PC-9 (cell line): ENCODE measurements at regions not wholly inside any gene's neighbourhood (a gene's known extent, or its start where the extent isn't known, plus 50 kb on each side); places are given as distances from the start of the nearest gene placed in this dataset.
A peak's percentile ranks its signal among the peaks of the same experiment; 100 is the strongest.
"Not testable (repeated sequence)": the region's sequence is repeated elsewhere in the genome, so short reads cannot be mapped to it uniquely, and the experiment has no call there.

Source experiments
- BruUV-seq: library from RNA; stranded (reverse); fragments of 400-500 nt; replicated peaks from 2 replicates; lab custom pipeline; 2021; lab: Mats Ljungman, UMichigan
- CTCF ChIA-PET: fragments of 300-600 bp; sonication (Branson Sonifier 250); formaldehyde crosslinking; loops from one replicate; lab custom pipeline; 2022; ENCODE audit warnings: antibody characterized with exemption; lab: Charles Lee
- POLR2A ChIA-PET: fragments of 300-600 bp; sonication (Branson Sonifier 250); formaldehyde crosslinking; loops from one replicate; lab custom pipeline; 2022; ENCODE audit warnings: antibody characterized with exemption; ENCODE audit not compliant: unreplicated experiment; lab: Charles Lee
- DNase-seq, 2 experiments: peaks; one replicate each; pipeline versions ENCODE4 v3.0.0 to v3.0.0-alpha.2; 2015 to 2022; ENCODE audit warnings: mixed read lengths in 1 of 2
- H2AFZ ChIP-seq: fragments of 200-600 bp; sonication (generic); 2 replicates; pipeline ENCODE4 v1.8.1; 2017; ENCODE audit warnings: antibody characterized with exemption
- H3F3A ChIP-seq: fragments of 200-600 bp; sonication (generic); 2 replicates; pipeline ENCODE4 v1.8.1; 2017; ENCODE audit warnings: antibody characterized with exemption, mild to moderate bottlenecking, low read depth; ENCODE audit not compliant: insufficient read depth
- H3K27ac ChIP-seq: fragments of 200-600 bp; sonication (generic); 2 replicates; pipeline ENCODE4 v1.6.1; 2016; ENCODE audit warnings: mixed run types
- H3K27me3 ChIP-seq: fragments of 200-600 bp; sonication (generic); 2 replicates; pipeline ENCODE4 v1.6.1; 2016; ENCODE audit warnings: low read depth, mixed run types; ENCODE audit not compliant: insufficient read depth
- H3K36me3 ChIP-seq: fragments of 200-600 bp; sonication (generic); 2 replicates; pipeline ENCODE4 v1.6.1; 2016; ENCODE audit warnings: low read depth, mixed run types
- H3K4me1 ChIP-seq: fragments of 200-600 bp; sonication (generic); replicated peaks from 2 replicates; pipeline ENCODE4 v1.6.1; 2016; ENCODE audit warnings: mixed run types; ENCODE audit not compliant: insufficient read depth
- H3K4me2 ChIP-seq: fragments of 200-600 bp; sonication (generic); 2 replicates; pipeline ENCODE4 v1.6.1; 2017; ENCODE audit warnings: mixed run types
- H3K4me3 ChIP-seq: fragments of 200-600 bp; sonication (generic); 2 replicates; pipeline ENCODE4 v1.6.1; 2016; ENCODE audit warnings: mixed run types
- H3K79me2 ChIP-seq: fragments of 200-600 bp; sonication (generic); 2 replicates; pipeline ENCODE4 v1.6.1; 2017; ENCODE audit warnings: low read depth, mixed run types
- H3K9me2 ChIP-seq: fragments of 200-600 bp; sonication (generic); 2 replicates; pipeline ENCODE4 v1.8.1; 2017; ENCODE audit warnings: mild to moderate bottlenecking; ENCODE audit not compliant: insufficient read depth
- H3K9me3 ChIP-seq: fragments of 200-600 bp; sonication (generic); 2 replicates; pipeline ENCODE4 v1.8.1; 2016; ENCODE audit warnings: low read depth; ENCODE audit not compliant: insufficient read depth
- H4K20me1 ChIP-seq: fragments of 200-600 bp; sonication (generic); 2 replicates; pipeline ENCODE4 v1.8.1; 2017; ENCODE audit not compliant: insufficient read depth
- CTCF ChIP-seq: fragments of 200-600 bp; sonication (generic); conservative IDR thresholded peaks from 2 replicates; pipeline ENCODE4 v1.6.1; 2017; ENCODE audit warnings: mixed run types, antibody characterized with exemption, mild to moderate bottlenecking, moderate library complexity
- EZH2 ChIP-seq: fragments of 200-600 bp; sonication (generic); IDR thresholded peaks from 2 replicates; pipeline ENCODE4 v1.8.0; 2017; ENCODE audit warnings: antibody characterized with exemption, low read depth
- intact Hi-C: fragments of 100-400 bp; cut with micrococcal nuclease; formaldehyde crosslinking; loops from one replicate; pipeline ENCODE4 v1.10.0; 2022; ENCODE audit not compliant: unreplicated experiment

DNA sequence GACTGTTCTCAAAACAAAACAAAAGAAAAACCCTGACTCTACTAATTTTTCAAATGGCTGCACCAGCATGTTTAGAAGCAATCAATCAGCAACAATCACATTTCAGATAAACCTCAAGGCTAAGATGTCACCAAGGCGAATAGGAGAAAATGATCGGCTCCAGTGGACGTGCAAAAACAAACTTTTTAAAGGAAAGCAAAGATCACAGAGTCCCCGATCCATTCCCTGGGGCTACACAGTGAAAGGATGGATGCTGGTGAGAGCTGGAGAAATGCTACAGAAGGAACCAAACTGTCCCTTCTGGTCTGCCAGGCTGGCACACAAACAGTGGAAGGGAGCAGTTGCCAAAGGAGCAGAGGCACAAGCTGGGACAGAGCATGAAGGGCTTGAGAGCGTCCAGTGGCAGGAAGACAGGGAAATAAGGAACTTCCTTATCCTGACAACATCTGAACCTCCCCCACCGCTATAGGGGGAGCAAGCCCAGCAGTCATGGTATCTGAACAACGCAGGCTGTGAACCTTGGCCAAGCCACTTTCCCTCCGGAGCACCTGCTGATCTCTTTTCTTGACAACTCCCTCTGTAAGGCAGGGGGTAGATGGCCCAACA is 73.7 kb upstream of the HIVEP1 start:
- intact Hi-C loops, result no loop called here
- POLR2A ChIA-PET, result no interaction called here
- no TSS peak for BruUV-seq

GRCh38 chr6:11934638-11935037 is 77.5 kb upstream of the HIVEP1 start:
- no peaks in the 10 kb centered on the region for H3K79me2 ChIP-seq
- ChIA-PET POLR2A (no interaction called here), CTCF (no interaction called here)
- no peak overlapping the region for H3K4me3 ChIP-seq
- H3K9me3 ChIP-seq, result no peaks in the 10 kb centered on the region
- H3K27me3 ChIP-seq, result no peaks in the 10 kb centered on the region
- no peaks in the 10 kb centered on the region for H4K20me1 ChIP-seq
- no peak for DNase-seq
- BruUV-seq, result no TSS peak
- H3K4me2 ChIP-seq, result no peak overlapping the region
- no peaks in the 10 kb centered on the region for H3F3A ChIP-seq
- H3K9me2 ChIP-seq, result no peaks in the 10 kb centered on the region
- H3K36me3 ChIP-seq, result no peaks in the 10 kb centered on the region
- no peak for TF ChIP-seq CTCF
- TF ChIP-seq EZH2, result no peak
- H2AFZ ChIP-seq, result peak overlapping the region; percentile 40; the same call in 1 of the 2 replicates
- H3K27ac ChIP-seq, result no peak overlapping the region
- H3K4me1 ChIP-seq, result no peaks in the 10 kb centered on the region
- intact Hi-C loops, result no loop called here

More for the DNA sequence above, 73.7 kb upstream of the HIVEP1 start:
- Histone ChIP-seq H3K27me3 (no peaks in the 10 kb centered on the region), H3F3A (no peaks in the 10 kb centered on the region), H3K4me1 (no peaks in the 10 kb centered on the region), H3K4me2 (no peak overlapping the region), H3K27ac (no peak overlapping the region), H3K36me3 (no peaks in the 10 kb centered on the region), H3K9me2 (no peaks in the 10 kb centered on the region), H4K20me1 (no peaks in the 10 kb centered on the region), H2AFZ (no peak overlapping the region), H3K9me3 (no peaks in the 10 kb centered on the region), H3K4me3 (no peak overlapping the region), H3K79me2 (no peaks in the 10 kb centered on the region)
- TF ChIP-seq CTCF, result no peak
- no peak for TF ChIP-seq EZH2
- DNase-seq, result no peak
- CTCF ChIA-PET, result no interaction called here

GRCh38 chr6:11932892-11933291 is 79.2 kb upstream of the HIVEP1 start:
- BruUV-seq, H3K9me2 ChIP-seq, DNase-seq, H2AFZ ChIP-seq, H4K20me1 ChIP-seq, H3K4me3 ChIP-seq, H3K36me3 ChIP-seq, H3K27me3 ChIP-seq, H3K4me1 ChIP-seq, CTCF ChIA-PET, H3F3A ChIP-seq, H3K27ac ChIP-seq, intact Hi-C loops, H3K9me3 ChIP-seq, H3K4me2 ChIP-seq, H3K79me2 ChIP-seq, POLR2A ChIA-PET: not testable (repeated sequence)
